ENCODE measurements at regions not wholly inside any gene's neighbourhood (a gene's known extent, or its start where the extent isn't known, plus 50 kb on each side); places are given as distances from the start of the nearest gene placed in this dataset.
"Not testable (repeated sequence)": the region's sequence is repeated elsewhere in the genome, so short reads cannot be mapped to it uniquely, and the experiment has no call there.

DNA sequence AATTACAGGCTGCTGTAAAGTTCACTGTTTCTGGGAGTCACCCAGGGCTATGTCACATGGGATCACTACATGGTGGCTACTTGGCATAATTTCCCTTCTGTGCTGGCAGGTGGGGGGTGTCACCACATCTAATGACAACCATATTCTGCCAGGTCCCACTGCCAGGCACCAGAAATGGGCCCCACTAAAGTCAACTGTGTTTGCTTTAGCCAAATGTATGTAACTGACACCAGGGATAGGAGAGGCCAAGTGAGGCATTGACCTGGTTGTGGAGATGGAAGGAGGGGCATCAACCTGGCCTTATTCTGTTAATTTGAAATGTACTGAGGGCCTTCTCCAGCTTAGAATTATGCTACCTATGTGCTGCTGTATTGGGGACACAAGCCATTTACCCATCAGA is 370.6 kb upstream of the PROX1 start:
- DNase-seq (ENCODE audit: low read depth), result no peak
- H3K4me3 ChIP-seq (ENCODE audit: low read depth, low read length), result no peak overlapping the region
- TF ChIP-seq, protein P1, sequence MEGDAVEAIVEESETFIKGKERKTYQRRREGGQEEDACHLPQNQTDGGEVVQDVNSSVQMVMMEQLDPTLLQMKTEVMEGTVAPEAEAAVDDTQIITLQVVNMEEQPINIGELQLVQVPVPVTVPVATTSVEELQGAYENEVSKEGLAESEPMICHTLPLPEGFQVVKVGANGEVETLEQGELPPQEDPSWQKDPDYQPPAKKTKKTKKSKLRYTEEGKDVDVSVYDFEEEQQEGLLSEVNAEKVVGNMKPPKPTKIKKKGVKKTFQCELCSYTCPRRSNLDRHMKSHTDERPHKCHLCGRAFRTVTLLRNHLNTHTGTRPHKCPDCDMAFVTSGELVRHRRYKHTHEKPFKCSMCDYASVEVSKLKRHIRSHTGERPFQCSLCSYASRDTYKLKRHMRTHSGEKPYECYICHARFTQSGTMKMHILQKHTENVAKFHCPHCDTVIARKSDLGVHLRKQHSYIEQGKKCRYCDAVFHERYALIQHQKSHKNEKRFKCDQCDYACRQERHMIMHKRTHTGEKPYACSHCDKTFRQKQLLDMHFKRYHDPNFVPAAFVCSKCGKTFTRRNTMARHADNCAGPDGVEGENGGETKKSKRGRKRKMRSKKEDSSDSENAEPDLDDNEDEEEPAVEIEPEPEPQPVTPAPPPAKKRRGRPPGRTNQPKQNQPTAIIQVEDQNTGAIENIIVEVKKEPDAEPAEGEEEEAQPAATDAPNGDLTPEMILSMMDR (IDR thresholded peaks at IDR 0.05; ENCODE audit: control insufficient read depth, extremely low read depth, insufficient read depth), result no peak

DNA sequence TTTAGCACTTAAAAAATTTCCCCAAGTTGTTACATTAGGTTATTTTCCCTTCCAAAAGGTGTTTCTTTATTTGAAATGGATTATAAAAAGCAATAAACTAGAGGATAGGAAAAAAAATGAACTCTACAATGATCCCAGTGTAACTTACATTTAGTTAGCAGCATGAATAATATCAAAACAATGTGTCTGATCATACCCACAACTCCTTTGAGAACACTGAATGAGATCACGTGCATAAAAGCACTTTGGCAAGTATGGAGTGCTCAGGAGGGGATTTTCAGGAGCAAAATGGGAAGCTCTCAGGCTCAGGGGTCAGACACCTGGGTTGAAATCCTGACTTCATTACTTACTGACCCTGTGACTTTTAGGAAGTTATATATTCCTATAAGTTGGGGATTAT is 369.7 kb upstream of the PROX1 start:
- no peak for DNase-seq (ENCODE audit: low read depth)
- H3K4me3 ChIP-seq (ENCODE audit: low read depth, low read length), result no peak overlapping the region
- TF ChIP-seq, protein P1 (IDR thresholded peaks at IDR 0.05; ENCODE audit: control insufficient read depth, extremely low read depth, insufficient read depth), result no peak

DNA sequence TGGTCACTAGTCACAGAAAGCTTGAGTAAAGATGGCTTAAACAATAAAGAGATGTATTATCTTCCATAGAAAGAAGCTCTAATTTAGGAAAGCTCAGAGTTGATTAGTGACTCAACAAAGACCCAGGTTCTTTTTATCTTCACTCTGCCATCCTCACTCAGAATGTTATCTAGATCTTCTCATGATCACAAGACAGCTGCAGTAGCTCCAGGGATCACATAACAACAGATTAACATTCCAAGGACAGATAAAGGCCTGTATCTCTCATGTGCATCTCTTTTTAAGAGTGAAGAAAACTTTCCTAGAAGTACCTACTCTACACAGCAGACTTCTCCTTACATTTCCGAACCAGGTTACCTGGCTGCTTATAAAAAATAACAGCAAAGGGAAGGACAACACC is 368.7 kb upstream of the PROX1 start:
- H3K4me3 ChIP-seq (ENCODE audit: low read depth, low read length), result no peak overlapping the region
- no peak for DNase-seq (ENCODE audit: low read depth)
- TF ChIP-seq, protein P1 (IDR thresholded peaks at IDR 0.05; ENCODE audit: control insufficient read depth, extremely low read depth, insufficient read depth), result no peak

DNA sequence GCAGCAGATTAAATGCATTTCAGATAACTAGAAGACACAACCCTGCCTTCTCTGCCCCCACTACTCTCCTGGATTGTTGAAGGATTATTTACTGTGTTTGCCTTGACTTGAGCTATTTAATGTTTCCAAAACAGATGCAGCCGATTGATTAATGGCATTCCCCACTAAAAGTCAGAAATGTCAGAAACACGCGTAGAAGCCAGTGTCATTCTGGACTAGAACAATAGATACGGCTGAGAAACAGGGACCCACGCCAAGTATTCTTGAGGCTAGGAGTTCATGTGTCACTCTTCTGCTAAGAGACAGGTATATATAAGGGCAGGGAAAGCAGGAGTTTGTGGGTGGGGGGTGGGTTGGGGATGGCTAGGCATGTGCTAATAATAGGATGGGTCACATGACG is 366.7 kb upstream of the PROX1 start:
- no peak overlapping the region for H3K4me3 ChIP-seq (ENCODE audit: low read depth, low read length)
- no peak for DNase-seq (ENCODE audit: low read depth)
- TF ChIP-seq, protein P1 (IDR thresholded peaks at IDR 0.05; ENCODE audit: control insufficient read depth, extremely low read depth, insufficient read depth), result no peak

- TF ChIP-seq, protein P1 (IDR thresholded peaks at IDR 0.05; ENCODE audit: control insufficient read depth, extremely low read depth, insufficient read depth), result no peak
- no peak for DNase-seq (ENCODE audit: low read depth)
- H3K4me3 ChIP-seq (ENCODE audit: low read depth, low read length), result no peak overlapping the region
Measured at GRCh38 chr1:213622365-213623063, 365.3 kb upstream of the PROX1 start.

GRCh38 chr1:213623064-213623581 is 364.6 kb upstream of the PROX1 start:
- no peak overlapping the region for H3K4me3 ChIP-seq (ENCODE audit: low read depth, low read length)
- TF ChIP-seq, protein P1 (IDR thresholded peaks at IDR 0.05; ENCODE audit: control insufficient read depth, extremely low read depth, insufficient read depth), result no peak
- no peak for DNase-seq (ENCODE audit: low read depth)

GRCh38 chr1:213623862-213624261 is 363.9 kb upstream of the PROX1 start:
- H3K4me3 ChIP-seq (ENCODE audit: low read depth, low read length), result no peak overlapping the region
- TF ChIP-seq, protein P1 (IDR thresholded peaks at IDR 0.05; ENCODE audit: control insufficient read depth, extremely low read depth, insufficient read depth), result no peak
- DNase-seq (ENCODE audit: low read depth), result no peak

DNA sequence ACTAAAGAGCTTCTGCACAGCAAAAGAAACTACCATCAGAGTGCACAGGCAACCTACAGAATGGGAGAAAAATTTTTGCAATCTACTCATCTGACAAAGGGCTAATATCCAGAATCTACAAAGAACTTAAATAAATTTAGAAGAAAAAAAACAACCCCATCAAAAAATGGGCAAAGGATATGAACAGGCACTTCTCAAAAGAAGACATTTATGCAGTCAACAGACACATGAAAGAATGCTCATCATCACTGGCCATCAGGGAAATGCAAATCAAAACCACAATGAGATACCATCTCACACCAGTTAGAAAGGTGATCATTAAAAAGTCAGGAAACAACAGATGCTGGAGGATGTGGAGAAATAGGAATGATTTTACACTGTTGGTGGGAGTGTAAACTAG is 351.0 kb upstream of the PROX1 start:
- DNase-seq (ENCODE audit: low read depth); H3K4me3 ChIP-seq (ENCODE audit: low read depth, low read length): not testable (repeated sequence)
